Effector CD8-positive, alpha-beta T cell (primary cell): ENCODE measurements at regions not wholly inside any gene's neighbourhood (a gene's known extent, or its start where the extent isn't known, plus 50 kb on each side); places are given as distances from the start of the nearest gene placed in this dataset.

Experiments used
- DNase-seq: peaks from one replicate; lab custom pipeline; 2025; lab: John Stamatoyannopoulos, UW

DNA sequence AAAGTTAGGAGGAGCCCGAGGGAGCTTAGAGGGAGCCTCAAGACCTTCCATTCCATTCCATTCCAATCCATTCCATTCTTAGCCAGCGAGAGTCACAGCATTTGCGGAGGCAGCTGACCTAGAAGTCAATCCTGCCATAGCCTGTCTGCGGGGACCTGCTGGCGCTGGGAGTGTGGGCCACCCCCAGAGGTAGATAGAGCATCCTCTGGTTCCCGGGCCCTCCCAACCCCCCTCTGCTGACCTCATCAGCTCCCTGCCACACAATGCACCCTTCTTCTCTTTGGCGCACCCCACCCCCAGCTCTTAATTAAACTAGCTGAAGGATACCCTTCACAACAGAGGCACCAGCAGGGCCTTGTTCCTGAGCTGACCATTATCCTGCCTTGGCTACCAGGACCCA is 152.5 kb upstream of the ZMIZ1 start:
- DNase-seq: no peak

DNA sequence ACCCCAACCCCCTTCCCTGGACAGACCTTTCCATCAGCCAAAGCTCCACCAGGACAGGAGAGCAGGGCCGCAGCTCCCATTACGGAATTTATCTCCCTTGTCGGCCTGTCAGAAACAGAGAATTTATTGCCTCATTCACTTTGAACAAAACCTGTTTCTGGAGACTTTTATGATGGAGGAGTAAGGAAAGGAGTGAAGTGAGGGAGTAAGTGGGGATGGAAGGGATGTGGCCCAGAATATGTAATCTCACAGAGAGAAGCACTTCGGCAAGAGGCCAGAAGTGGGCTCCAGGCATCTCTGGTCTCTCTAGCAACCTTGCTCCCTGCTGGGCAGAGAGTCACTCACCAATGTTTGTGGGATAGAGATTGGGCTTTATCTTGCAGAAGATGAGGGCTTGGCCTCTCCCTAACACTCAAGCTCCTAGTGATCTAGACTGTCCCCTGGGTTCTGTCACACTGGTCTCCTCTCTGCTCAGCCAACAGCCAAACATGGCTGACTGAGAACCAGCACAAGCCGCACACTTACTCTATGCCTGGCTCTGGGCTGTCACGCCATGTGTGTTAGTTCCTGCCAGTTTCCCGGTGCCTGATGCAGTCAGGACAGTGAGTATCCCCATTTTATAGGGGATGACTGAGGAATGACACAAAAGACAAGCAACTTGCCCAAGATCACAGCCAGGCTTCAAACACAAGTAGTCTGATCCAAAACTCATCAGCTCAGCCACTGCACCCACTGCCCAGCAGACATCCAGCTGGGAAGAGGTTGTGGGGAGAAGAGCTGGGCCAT is 149.4 kb upstream of the ZMIZ1 start:
- no peak for DNase-seq

DNA sequence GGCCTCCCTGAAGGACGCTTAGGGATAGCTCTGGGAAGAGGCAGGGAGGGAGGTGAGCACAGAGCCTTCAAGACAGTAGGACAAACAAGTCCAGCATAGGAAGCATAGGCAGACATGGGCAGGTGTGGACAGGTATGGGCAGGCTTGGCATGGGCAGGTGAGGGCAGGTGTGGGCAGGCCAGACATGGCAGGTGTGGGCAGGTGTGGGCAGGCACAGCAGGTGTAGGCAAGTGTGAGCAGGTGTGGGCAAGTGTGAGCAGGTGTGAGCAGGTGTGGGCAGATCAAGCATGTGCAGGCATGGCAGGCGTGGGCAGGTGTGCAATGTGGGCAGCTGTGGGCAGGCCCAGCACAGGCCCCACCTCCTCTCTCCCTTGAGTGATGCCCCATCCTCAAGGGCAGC is 148.8 kb upstream of the ZMIZ1 start:
- no peak for DNase-seq

DNA sequence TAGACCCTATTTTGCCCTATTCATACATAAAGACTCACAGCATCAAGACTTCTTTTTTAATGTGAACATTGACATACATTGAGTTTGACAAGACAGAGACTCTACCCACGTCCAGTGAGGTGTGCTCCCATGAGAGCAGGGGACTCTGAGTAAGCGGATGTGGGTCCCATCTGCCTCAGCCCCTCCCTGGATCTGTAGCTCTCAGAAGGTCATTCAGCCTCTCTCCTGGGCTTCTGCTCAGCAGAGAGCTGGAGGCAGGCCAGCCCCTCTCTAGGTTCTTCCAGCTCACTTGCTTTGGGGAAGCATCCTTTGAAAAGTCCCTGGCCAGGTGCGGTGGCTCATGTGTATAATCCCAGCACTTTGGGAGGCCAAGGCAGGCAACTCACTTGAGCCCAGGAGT is 146.9 kb upstream of the ZMIZ1 start:
- no peak for DNase-seq

DNA sequence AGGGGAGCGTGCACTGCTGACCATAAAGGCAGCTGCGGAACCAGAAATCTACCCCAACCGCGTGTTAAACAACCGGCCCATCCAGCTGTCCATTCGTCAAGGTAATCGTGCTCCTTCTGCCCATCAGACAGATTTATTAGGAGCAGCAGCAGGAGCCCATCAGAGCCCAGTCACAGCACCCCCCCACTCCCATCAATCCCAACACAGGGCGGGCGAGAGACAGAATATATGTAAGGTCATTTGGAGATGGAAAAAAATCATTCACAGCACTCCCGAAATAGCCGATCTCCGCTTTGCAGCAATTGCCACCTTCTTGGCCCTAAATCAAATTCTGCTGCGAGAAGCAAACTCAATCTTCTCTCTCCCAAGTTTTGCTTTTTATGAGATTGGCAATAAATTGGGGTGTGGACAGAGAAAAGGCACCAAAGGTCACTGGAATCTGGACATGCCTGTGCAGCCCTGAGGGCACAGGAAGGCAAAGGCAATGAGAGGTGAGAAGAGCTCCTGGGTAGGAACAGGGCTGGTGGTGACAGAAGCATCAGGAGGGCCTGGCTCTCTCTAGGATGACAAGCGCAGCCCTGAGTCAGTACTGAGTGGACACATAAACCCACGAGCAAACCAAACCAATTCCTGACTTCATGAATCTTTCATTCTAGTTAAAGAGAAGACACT is 145.0 kb upstream of the ZMIZ1 start:
- DNase-seq: no peak

DNA sequence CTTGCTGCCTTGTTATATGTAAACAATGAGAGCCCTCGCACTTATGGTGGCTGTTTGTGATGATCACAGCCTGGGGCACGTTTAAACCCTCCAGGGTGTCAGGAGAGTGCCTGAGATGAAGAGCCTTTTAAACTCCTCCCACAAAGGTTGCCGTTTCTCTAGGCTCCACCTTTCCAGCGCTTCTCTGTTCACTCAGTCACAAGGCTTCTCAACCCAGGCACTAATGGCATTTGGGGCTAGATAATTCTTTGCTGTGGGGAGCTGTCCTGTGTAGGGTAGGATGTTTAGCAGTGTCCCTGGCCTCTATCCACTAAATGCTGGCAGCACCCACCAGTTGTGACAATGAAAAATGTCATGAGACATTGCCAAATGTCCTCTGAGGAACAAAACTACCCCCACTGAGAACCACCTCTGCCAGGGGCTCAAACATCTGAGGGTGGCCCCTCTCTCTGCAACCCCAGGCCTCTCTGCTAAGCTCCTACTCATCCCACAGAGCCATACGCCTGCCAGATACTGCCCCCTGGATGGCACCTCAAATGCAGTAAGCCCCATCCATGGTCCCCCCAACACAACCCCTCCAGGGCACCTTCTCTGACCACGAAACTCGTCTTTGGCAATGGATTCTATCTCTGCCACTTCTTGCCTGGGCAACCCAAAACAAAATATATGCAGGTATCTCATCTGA is 144.3 kb upstream of the ZMIZ1 start:
- DNase-seq: no peak

DNA sequence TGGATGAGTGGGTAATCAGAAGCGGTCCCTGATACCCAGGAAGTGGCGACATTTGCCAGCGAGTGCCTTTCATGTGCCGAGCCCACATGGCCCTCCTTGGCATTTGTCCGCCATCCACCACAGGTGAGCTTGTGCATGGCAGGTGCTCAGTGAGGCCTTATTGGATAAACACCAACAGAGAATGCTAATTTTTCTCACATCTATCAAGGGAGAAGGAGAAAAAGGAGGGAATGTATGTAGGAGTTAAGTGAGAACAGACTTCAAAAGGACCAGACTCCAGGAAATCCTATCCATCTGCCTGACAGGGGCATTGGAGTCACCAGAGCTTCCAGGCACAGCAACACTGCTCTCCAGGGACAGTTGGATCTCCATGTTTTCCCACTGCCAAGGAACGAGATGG is 143.5 kb upstream of the ZMIZ1 start:
- DNase-seq: no peak

DNA sequence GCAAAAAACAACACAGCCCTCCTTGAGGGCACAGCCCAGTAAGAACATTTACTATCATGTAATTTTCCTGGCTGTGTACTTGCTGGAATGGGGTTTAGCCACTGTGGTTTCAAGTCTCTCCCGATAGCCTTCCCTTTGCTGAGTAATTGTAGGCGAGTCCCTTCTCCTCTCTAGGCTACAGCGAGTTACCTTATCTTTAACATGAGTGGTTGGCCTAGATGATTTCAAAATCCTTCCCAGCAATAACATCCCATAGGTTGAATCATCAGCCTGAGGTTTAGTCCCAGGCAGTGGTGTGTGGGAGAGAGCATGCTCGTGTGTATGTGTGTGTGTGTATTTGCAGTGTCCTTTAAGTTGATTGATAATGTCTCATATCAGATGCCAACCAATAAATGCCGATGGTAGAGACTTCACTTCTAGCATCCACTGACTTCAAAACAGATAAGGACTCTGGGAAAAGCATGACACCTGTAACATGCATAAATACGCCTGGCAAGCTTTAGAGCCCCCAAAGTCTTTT is 142.9 kb upstream of the ZMIZ1 start:
- no peak for DNase-seq

DNA sequence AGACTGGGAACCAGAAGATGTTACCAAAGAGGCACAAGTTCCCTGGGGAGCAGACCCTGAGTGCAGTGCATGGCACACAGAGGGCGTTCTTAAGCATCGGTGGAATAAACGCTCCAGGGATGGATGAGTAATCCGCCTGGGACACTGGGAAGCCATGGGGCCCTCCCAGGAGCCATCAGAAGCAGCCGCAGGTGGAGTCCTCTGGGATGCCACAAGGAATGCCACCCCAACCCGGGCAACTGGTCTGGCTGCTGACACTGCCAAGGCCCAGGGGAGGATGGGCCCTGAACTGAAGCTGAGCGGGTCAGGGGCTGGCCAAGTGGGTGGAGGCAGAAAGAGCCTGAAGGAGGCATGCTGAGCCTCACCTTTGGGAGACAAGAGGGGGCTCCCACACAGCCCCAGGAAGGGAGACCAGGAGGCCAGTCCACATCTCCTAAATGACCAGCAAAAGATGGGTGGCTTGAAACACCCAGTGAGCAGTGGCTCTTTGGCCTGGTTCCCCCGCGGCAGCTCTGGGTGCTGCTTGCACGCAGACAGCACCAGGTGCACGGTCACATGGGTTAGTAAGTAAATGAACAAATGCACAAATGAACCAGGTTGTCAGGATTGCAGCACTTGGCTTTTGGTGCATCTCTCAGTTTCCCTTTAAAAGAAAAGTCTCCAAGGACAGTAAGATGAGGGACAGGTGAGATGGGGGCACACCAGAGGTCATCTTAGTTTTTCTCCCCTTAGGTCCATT is 141.3 kb upstream of the ZMIZ1 start:
- DNase-seq: no peak

DNA sequence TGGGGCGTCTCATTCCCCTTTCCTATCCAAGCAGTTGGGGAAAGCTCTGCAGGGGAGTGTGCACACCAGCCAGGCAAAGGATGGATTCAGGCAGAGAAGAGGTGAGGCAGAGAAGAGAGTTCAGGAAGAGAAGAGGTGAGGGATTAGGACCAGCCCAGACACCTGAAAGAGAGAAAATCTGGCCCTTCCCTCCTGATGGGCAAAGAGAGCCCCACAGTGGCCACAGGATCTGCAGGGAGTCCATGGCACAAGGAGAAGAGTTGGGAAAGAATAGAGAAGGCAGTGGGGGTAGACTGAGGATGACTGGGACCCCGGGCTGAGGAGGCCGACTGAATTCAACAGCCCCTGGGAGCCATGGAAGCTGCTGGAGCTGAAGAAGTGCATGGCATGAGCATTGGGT is 140.4 kb upstream of the ZMIZ1 start:
- no peak for DNase-seq

DNA sequence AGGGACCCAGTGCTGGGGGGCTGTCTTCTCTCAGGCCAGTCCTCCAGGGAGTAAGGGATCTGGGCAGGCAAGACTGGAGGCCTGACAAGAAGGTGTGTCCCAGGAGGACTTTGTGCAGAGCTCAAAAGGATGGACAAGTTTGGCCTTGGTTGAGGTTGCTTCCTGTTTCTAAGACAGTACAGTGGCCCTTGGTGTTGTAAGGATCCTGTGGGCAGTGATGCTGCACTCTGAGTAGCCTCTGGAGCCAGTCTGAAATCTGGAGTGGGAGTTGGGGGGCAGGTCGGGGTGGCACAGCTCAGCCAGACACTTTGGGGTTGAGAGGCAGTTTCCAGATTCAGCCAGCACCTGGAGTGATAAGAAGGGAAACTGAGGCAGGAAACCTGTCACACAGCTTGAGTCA is 139.2 kb upstream of the ZMIZ1 start:
- no peak for DNase-seq

DNA sequence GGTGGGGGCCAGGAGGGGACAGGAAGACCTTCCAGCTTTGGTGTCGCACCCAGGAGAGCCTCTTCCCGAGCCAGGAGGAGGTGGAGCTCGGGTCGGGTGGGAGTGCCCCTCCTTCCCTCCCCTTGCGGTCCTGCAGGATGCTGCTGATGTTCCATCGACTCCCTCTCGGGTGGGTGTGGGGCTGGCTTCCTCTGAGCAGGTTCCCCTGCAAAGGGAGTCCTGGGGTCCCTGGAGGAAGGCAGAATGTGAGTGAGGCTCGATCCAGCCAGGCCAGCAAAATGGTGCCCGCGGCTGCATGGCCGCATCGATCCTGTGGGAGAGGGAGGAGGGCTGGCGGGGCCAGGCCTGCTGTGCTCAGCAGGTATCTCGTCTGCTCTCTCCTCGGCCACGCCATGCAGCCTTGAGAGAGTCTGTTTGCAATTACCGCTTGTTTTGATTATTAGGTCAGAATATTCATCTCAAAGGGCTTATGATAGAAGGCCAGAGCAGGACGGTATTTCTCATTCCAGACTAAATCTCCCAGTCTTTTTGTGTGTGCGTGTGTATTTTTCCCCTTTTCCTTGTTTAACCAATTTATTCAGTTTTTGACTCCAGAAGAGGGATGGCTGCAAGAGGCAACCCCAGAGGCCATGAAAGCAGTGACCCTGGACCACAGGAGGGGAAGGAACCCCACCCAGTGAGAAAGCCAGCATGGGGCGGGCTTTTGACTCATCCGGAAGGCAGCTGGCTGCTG is 137.3 kb upstream of the ZMIZ1 start:
- no peak for DNase-seq

DNA sequence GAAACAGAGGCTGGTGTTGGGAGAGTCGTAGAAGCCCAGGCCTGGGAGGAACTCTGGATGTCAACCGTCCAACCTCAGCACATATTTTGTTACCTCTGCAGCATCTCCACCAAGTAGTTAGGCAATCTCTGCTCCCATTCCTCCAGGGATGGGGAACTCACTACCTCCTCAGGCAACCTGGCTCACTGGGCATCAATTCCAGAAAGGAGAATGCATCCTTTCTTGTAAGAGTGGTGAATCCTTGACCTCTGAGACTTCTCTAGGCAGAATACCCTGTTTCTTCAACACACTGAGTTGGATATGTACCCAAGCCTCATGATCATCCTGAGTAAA is 136.7 kb upstream of the ZMIZ1 start:
- no peak for DNase-seq

DNA sequence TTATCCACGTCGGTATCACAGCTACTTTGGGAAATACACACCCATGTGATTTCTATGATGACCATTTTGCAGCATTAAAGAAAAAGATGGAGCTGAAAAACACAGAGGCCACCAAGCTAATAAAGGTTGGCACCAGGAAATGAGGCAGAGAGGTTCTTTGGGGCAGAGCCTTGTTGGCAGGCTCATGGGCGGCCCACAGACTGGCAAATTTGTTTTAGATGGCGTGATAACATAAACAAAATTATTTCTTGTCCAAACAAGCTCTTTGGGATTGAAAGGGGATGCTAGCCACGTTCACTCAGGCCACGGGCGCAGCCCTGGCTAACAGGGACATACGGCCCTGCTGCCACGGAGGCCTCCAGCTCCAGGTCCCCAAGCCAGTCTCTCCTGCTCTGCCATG is 135.9 kb upstream of the ZMIZ1 start:
- DNase-seq: no peak

DNA sequence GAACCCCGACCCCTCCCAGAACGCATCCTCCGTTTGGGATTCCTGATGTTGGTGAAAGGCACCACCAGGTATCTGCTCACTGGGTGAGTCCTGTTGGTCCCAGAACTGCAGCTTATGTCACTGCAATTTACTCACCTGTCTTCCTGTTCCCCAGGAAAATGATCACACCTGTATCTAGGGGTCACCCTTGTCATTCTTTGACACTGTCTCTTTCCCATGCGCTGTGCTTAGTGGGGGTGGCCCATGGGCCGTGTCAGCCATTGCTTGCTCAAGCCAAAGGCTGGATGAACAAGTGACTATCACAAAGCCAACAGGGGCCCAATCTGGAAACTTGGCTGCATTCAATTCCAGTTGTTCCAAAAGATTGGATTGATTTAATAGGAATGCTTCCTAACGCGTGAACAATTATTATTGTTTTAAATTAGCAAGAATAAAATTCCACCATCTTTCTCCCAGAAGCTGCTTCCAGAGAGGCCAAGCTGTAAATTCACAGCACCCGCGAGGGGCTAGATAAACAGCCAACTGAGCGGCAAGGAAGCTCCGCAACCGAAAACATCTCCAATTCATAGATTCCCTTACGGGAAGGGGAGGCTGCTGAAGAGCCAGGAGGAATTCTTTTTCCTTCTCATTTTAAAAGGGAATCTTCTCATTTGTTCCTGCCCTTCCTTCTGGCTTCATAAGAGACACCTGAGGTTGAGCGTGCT is 134.8 kb upstream of the ZMIZ1 start:
- DNase-seq: no peak

DNA sequence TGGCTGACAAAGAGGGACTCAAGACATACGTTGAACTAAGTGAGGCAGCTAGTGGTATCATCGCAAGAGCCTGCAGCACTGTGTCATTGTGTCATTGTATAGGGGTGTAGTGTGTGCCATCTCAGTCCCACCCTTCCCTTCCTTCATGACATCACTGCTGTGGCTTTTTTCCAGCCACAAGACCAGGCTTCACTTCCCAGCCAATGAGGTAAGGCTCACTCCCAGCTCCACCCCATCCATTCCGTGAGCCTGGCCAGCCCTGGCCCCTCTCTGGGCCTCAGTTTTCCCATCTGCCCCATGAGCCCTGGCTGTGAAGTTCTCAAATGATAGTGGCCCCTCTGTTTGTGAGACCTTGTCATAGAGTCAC is 134.3 kb upstream of the ZMIZ1 start:
- DNase-seq: no peak

DNA sequence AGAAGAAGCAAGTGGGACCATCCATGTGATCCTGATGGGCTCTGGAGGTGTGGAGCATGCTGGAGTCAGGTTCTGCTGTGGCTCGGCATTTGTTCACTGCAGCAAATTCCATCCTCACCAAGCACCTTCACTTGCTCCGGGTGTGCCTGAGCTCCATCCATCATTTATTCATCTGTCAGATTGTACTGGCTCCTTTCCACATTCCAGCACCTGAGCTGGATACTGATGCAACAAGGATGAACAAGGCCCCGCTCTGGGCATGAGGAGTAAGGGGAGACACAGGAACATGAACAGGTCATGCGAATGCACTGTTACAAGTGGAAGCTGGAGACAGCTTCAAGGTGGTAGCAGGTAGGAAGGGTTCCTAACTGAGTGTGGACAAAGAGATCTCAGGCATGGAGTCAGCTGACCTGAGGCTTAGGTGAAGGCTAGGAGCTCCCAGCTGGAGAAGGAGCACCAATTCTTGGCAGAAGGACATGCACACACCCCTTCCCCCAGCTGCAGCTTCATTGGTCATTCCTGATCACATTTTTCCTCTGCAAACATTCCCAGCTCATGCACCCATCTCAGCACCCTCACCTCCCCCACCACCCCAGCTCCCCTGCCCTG is 133.7 kb upstream of the ZMIZ1 start:
- no peak for DNase-seq

DNA sequence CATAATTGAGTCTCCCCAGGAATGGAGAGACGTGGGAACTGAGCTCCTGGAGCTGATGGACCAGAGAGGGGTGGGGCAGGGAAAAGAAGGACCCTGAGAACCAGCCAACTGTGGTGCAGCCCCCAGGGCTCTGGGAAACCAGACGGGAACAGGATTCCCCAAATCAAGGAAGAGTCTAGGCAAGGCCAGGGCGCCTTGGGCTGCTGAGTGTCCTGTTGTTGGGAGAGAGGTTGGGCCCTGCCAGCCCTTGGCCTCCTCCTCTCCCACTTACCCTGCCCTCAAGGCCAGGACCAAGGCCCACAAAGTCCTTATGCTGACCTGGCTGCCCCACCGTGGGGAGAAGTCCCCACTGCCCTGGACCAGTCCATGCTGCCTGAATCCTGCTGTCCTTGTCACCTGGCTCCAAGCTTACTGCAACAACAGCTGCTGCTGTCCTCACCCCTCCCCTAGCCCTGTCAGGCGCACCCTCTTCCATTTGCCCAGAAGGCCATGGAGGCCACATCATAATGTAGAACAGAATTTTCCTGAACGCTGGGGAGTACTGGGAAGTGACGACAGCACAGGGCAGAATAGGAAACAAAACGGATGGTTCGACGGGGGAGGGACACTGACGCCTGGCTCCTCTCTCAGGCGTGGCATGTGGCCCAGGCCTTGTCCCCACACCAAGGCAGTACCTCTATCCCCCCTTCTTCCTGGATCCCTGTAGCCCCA is 132.9 kb upstream of the ZMIZ1 start:
- DNase-seq: no peak

DNA sequence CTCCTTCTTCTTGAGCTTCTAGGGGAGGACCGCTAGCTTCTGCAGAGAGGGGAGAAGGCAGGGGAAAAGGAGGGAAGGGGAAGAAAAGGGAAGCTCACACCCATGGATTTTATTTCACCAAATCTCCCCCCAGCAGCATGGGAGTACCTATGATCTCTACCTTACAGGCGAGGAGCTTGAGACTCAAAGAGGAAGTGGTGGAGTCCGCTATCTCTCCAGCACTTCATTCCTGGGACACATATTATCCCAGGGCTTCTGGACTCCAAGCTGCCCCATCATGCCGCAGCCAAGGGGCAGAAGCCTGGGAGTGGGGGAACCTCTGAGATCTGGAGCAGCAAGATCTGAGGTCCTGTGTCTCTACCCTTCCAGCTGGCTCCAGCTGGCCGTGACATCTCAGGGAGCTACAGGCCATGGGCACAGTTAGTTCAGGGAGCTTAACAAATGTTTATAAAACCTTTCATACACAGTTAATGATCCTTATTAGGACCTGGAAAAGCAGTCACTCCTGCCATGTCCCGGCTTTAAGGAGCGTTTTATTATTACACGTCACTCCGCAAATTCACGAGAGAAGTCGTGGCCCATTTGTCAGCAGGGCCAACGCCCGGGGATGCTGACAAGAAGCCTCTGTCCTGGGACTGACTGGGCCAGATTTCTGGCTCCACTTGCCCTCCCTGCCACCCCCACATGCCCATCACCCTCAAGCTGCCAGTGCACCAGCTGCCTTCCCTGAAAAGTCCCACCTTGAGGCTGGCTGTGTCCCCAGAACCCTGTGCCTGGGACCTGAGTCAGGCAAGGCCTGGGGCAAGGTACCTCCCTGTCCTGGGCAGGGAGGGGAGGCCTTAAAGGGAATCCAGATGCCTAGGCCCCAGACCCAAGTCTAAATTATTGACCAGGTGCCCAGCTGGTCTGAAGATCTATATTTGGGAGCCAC is 132.1 kb upstream of the ZMIZ1 start:
- DNase-seq: no peak
